ENCODE measurements at regions not wholly inside any gene's neighbourhood (a gene's known extent, or its start where the extent isn't known, plus 50 kb on each side); places are given as distances from the start of the nearest gene placed in this dataset.

- H3K27ac Mint-ChIP-seq, result no peak overlapping the region
- H3K4me3 ChIP-seq, result no peak overlapping the region
- peaks cover 83% of the 10 kb centered on the region for H3K9me3 Mint-ChIP-seq
- no peaks in the 10 kb centered on the region for H3K4me1 ChIP-seq (ENCODE audit: insufficient read depth)
- peaks cover 14% of the 10 kb centered on the region; the same call in 2 of the 3 replicates for H3K36me3 Mint-ChIP-seq (ENCODE audit: low read depth)
- H2AFZ ChIP-seq, result no peak overlapping the region
- H3K36me3 ChIP-seq (ENCODE audit: insufficient read depth), result peaks cover 5% of the 10 kb centered on the region; the same call in 1 of the 2 replicates
- DNase-seq (ENCODE audit: low spot score), result no peak
- H3K9me2 ChIP-seq (ENCODE audit: insufficient read depth), result no peaks in the 10 kb centered on the region
- no peaks in the 10 kb centered on the region for H3K27me3 ChIP-seq (ENCODE audit: insufficient read depth)
- no peaks in the 10 kb centered on the region for H4K20me1 ChIP-seq (replicated peaks; ENCODE audit: insufficient read depth)
- H3K4me1 Mint-ChIP-seq, result peaks cover 7% of the 10 kb centered on the region; the same call in 1 of the 3 replicates
- H3K27ac ChIP-seq (ENCODE audit: low read depth), result no peak overlapping the region
- no peak overlapping the region for H3K4me3 Mint-ChIP-seq
- TF ChIP-seq ZNF331 (CRISPR knock-in tag; IDR thresholded peaks at IDR 0.05; ENCODE audit: low read depth), result no peak
- no peak for TF ChIP-seq REST (IDR thresholded peaks at IDR 0.05; ENCODE audit: unreplicated experiment)
- TF ChIP-seq NANOG (IDR thresholded peaks at IDR 0.05; ENCODE audit: borderline replicate concordance), result no peak
- no peak for TF ChIP-seq ZNF462 (CRISPR knock-in tag; IDR thresholded peaks at IDR 0.05)
- no peak for TF ChIP-seq CTCF (conservative IDR thresholded peaks at IDR 0.05; ENCODE audit: low read depth in 2 of 2)
- TF ChIP-seq ETS1 (IDR thresholded peaks at IDR 0.05), result no peak
- no peak for TF ChIP-seq POLR2AphosphoS5 (IDR thresholded peaks at IDR 0.05; ENCODE audit: low read depth)
- no peak for TF ChIP-seq EZH2phosphoT487 (IDR thresholded peaks at IDR 0.05; ENCODE audit: unreplicated experiment)
- TF ChIP-seq CREB1 (CRISPR knock-in tag; IDR thresholded peaks at IDR 0.05; ENCODE audit: low read depth), result no peak
- no peak for TF ChIP-seq EZH2 (IDR thresholded peaks at IDR 0.05; ENCODE audit: low read depth, unreplicated experiment)
- TF ChIP-seq STAT1 (IDR thresholded peaks at IDR 0.05; ENCODE audit: unreplicated experiment), result no peak
- no peak for TF ChIP-seq JUNB (IDR thresholded peaks at IDR 0.05; ENCODE audit: unreplicated experiment)
- no peak for TF ChIP-seq ZNF114 (CRISPR knock-in tag; IDR thresholded peaks at IDR 0.05)
- H3K79me2 ChIP-seq (replicated peaks; ENCODE audit: insufficient read depth), result no peaks in the 10 kb centered on the region
- H3F3A ChIP-seq (replicated peaks; ENCODE audit: low read depth), result no peaks in the 10 kb centered on the region
- no peak overlapping the region for H3K4me2 ChIP-seq
- ATAC-seq, result no peak
- peaks cover 1% of the 10 kb centered on the region for H3K27me3 Mint-ChIP-seq (ENCODE audit: insufficient read depth, low read depth, poor library complexity)
Measured at GRCh38 chr10:85043207-85043606, 714.8 kb downstream of the CCSER2 start.

Measured in GM23338 (cell line).